ENCODE measurements at regions not wholly inside any gene's neighbourhood (a gene's known extent, or its start where the extent isn't known, plus 50 kb on each side); places are given as distances from the start of the nearest gene placed in this dataset.

DNA sequence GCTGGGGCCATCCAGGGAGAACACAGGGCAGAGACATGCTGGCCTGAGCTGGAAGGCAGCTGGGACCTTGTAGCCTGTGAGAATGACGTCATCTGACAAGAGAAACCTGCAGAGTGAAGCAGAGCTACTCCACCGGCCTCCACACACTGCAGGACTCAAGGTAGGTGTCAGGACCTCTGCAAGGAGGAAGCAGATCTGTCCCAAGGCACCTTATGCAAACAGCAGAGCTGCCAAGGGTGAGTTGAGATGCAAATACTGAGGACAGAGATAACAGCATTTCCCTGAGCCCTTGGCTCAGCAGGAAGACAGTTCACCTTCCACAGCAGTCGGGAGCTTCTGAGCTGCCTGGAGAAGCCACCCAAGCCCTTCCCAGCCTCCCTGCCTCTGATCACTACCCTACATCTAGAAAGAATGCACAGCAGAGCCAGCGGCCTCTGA, 51.9 kb upstream of the IGSF9B start:
- no peak for DNase-seq (ENCODE audit: low read depth in 2 of 2)
- H3K4me3 ChIP-seq (replicated peaks in 1 of 2; ENCODE audit: low read depth in 2 of 2, low read length in 2 of 2): no peak overlapping the region
- TF ChIP-seq, protein P1, sequence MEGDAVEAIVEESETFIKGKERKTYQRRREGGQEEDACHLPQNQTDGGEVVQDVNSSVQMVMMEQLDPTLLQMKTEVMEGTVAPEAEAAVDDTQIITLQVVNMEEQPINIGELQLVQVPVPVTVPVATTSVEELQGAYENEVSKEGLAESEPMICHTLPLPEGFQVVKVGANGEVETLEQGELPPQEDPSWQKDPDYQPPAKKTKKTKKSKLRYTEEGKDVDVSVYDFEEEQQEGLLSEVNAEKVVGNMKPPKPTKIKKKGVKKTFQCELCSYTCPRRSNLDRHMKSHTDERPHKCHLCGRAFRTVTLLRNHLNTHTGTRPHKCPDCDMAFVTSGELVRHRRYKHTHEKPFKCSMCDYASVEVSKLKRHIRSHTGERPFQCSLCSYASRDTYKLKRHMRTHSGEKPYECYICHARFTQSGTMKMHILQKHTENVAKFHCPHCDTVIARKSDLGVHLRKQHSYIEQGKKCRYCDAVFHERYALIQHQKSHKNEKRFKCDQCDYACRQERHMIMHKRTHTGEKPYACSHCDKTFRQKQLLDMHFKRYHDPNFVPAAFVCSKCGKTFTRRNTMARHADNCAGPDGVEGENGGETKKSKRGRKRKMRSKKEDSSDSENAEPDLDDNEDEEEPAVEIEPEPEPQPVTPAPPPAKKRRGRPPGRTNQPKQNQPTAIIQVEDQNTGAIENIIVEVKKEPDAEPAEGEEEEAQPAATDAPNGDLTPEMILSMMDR (IDR thresholded peaks at IDR 0.05; ENCODE audit: low read depth, low read length): no peak

- TF ChIP-seq, protein P1 (IDR thresholded peaks at IDR 0.05; ENCODE audit: low read depth, low read length): no peak
- no peak for DNase-seq (ENCODE audit: low read depth in 2 of 2)
- H3K4me3 ChIP-seq (replicated peaks in 1 of 2; ENCODE audit: low read depth in 2 of 2, low read length in 2 of 2): no peak overlapping the region
Measured at GRCh38 chr11:134013518-134013917, 55.4 kb upstream of the JAM3 start.

DNA sequence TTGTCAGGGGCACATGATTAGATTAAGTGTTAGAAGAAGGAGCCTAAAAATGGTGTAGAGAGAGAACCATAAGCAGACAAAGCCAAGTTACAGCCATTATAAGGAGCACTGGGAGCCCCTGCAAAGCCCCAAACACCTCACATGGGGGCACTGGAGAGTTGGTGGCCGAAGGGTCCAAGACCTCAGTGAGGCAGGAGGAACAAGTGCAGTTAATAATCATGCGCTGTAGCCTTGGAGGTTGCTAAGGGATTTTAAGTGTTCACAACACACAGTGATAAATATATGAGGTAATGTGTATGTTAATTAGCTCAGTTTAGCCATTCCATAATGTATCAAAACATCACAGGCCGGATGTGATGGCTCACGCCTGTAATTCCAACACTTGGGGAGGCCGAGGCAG, 54.4 kb upstream of the JAM3 start:
- TF ChIP-seq, protein P1 (IDR thresholded peaks at IDR 0.05; ENCODE audit: low read depth, low read length): no peak
- no peak overlapping the region for H3K4me3 ChIP-seq (replicated peaks in 1 of 2; ENCODE audit: low read depth in 2 of 2, low read length in 2 of 2)
- DNase-seq (ENCODE audit: low read depth in 2 of 2): peak in 1 of 2 donors; percentile 28

GRCh38 chr11:134015556-134015955, 53.3 kb upstream of the JAM3 start:
- TF ChIP-seq, protein P1 (IDR thresholded peaks at IDR 0.05; ENCODE audit: low read depth, low read length): no peak
- no peak for DNase-seq (ENCODE audit: low read depth in 2 of 2)
- H3K4me3 ChIP-seq (replicated peaks in 1 of 2; ENCODE audit: low read depth in 2 of 2, low read length in 2 of 2): no peak overlapping the region

GRCh38 chr11:134017511-134018430, 51.1 kb upstream of the JAM3 start:
- DNase-seq (ENCODE audit: low read depth in 2 of 2): no peak
- H3K4me3 ChIP-seq (replicated peaks in 1 of 2; ENCODE audit: low read depth in 2 of 2, low read length in 2 of 2): no peak overlapping the region
- TF ChIP-seq, protein P1 (IDR thresholded peaks at IDR 0.05; ENCODE audit: low read depth, low read length): no peak

Data from cardiac fibroblast (primary cell).